Stimulated activated CD4-positive, alpha-beta T cell treated with anti-CD3 and anti-CD28 coated beads, Interleukin-4, amount 100 ng/mL, for 4 hours (primary cell): ENCODE measurements at regions not wholly inside any gene's neighbourhood (a gene's known extent, or its start where the extent isn't known, plus 50 kb on each side); places are given as distances from the start of the nearest gene placed in this dataset.
"Not testable (repeated sequence)": the region's sequence is repeated elsewhere in the genome, so short reads cannot be mapped to it uniquely, and the experiment has no call there.

Source experiments
- DNase-seq, 2 experiments: peaks; one replicate each; pipeline ENCODE4 v3.0.0-alpha.2; 2020

GRCh38 chr5:72649449-72649848, 142.2 kb upstream of the ZNF366 start:
- DNase-seq: no peak

GRCh38 chr5:72648480-72648879, 141.3 kb upstream of the ZNF366 start:
- no peak for DNase-seq

- no peak for DNase-seq
Measured at GRCh38 chr5:72647806-72648205, 140.6 kb upstream of the ZNF366 start.

GRCh38 chr5:72646246-72646866, 139.1 kb upstream of the ZNF366 start:
- DNase-seq: no peak

GRCh38 chr5:72645064-72645846, 138.0 kb upstream of the ZNF366 start:
- no peak for DNase-seq

- DNase-seq: no peak
Measured at GRCh38 chr5:72644296-72644695, 137.1 kb upstream of the ZNF366 start.

- DNase-seq: no peak
Measured at GRCh38 chr5:72641164-72641563, 134.0 kb upstream of the ZNF366 start.

- DNase-seq: no peak
Measured at GRCh38 chr5:72637058-72637457, 129.8 kb upstream of the ZNF366 start.

- not testable (repeated sequence) for DNase-seq
Measured at GRCh38 chr5:72636565-72636964, 129.4 kb upstream of the ZNF366 start.

GRCh38 chr5:72634444-72634843, 127.2 kb upstream of the ZNF366 start:
- no peak for DNase-seq

- DNase-seq: no peak
Measured at GRCh38 chr5:72633649-72634048, 126.4 kb upstream of the ZNF366 start.

GRCh38 chr5:72633041-72633445, 125.8 kb upstream of the ZNF366 start:
- no peak for DNase-seq

GRCh38 chr5:72630721-72631120, 123.5 kb upstream of the ZNF366 start:
- no peak for DNase-seq

- no peak for DNase-seq
Measured at GRCh38 chr5:72630081-72630480, 122.9 kb upstream of the ZNF366 start.

- no peak for DNase-seq
Measured at GRCh38 chr5:72628771-72629371, 121.7 kb upstream of the ZNF366 start.

GRCh38 chr5:72625332-72625731, 118.1 kb upstream of the ZNF366 start:
- no peak for DNase-seq

- DNase-seq: no peak
Measured at GRCh38 chr5:72624641-72625236, 117.5 kb upstream of the ZNF366 start.

- DNase-seq: no peak
Measured at GRCh38 chr5:72623936-72624335, 116.7 kb upstream of the ZNF366 start.

GRCh38 chr5:72623323-72623722, 116.1 kb upstream of the ZNF366 start:
- DNase-seq: no peak

- DNase-seq: no peak
Measured at GRCh38 chr5:72622170-72622760, 115.1 kb upstream of the ZNF366 start.

- no peak for DNase-seq
Measured at GRCh38 chr5:72621576-72621975, 114.4 kb upstream of the ZNF366 start.

- DNase-seq: no peak
Measured at GRCh38 chr5:72619677-72620076, 112.5 kb upstream of the ZNF366 start.

- no peak for DNase-seq
Measured at GRCh38 chr5:72619251-72619650, 112.0 kb upstream of the ZNF366 start.
